Lung (tissue), 11 donors: ENCODE measurements at regions not wholly inside any gene's neighbourhood (a gene's known extent, or its start where the extent isn't known, plus 50 kb on each side); places are given as distances from the start of the nearest gene placed in this dataset.
A peak's percentile ranks its signal among the peaks of the same experiment; 100 is the strongest.

Experiments
- ATAC-seq: fragments of 200-7000 bp; cut with Tn5 transposase; one replicate; pipeline ENCODE4 v1.9.1; 2020; ENCODE audit warnings: moderate number of reproducible peaks; ENCODE audit not compliant: insufficient read depth, low FRiP score
- DNase-seq, 3 donors: peaks; one replicate each; pipeline ENCODE4 v3.0.0-alpha.2; 2013 to 2017
- H3K27ac ChIP-seq, 2 donors: one replicate each; pipeline ENCODE4 v1.5.1; 2013; ENCODE audit warnings: mild to moderate bottlenecking in 2 of 2, moderate library complexity in 2 of 2, control low read depth in 1 of 2, inconsistent platforms in 1 of 2, low read depth in 1 of 2, low read length in 1 of 2
- H3K27me3 ChIP-seq, 3 donors: one replicate each; pipeline ENCODE4 v1.5.1; 2013; ENCODE audit warnings: low read length in 2 of 3; ENCODE audit not compliant: control insufficient read depth in 3 of 3, insufficient read depth in 3 of 3
- H3K36me3 ChIP-seq, 4 donors: one replicate each; pipeline ENCODE4 v1.5.1; 2013; ENCODE audit warnings: low read length in 4 of 4, mild to moderate bottlenecking in 1 of 4, moderate library complexity in 1 of 4; ENCODE audit not compliant: control insufficient read depth in 4 of 4, insufficient read depth in 4 of 4
- H3K4me1 ChIP-seq, 5 donors: one replicate each; pipeline ENCODE4 v1.5.1; 2013; ENCODE audit warnings: low read length in 5 of 5, mild to moderate bottlenecking in 2 of 5, moderate library complexity in 1 of 5; ENCODE audit not compliant: control insufficient read depth in 5 of 5, insufficient read depth in 5 of 5
- H3K4me3 ChIP-seq: one replicate; pipeline ENCODE4 v1.5.1; 2013; ENCODE audit warnings: mild to moderate bottlenecking, control low read depth, moderate library complexity
- H3K9ac ChIP-seq, 2 donors: one replicate each; pipeline ENCODE4 v1.5.1; 2013; ENCODE audit warnings: low read length in 2 of 2, control low read depth in 1 of 2; ENCODE audit not compliant: insufficient read depth in 1 of 2
- H3K9me3 ChIP-seq, 4 donors: one replicate each; pipeline ENCODE4 v1.5.1; 2013; ENCODE audit warnings: low read length in 3 of 4, mild to moderate bottlenecking in 1 of 4, moderate library complexity in 1 of 4; ENCODE audit not compliant: control insufficient read depth in 4 of 4, insufficient read depth in 3 of 4
- WGBS, 2 donors: extraction: QIAGEN DNeasy Blood & Tissue Kit; methylation state at CpG; one replicate each; pipeline ENCODE4 v1.1.7; 2013; 5-methylcytosine and 5-hydroxymethylcytosine counted together
- TF ChIP-seq, protein P1 (sequence below): IDR thresholded peaks from 2 replicates; pipeline ENCODE4 v1.5.1; 2012; ENCODE audit warnings: mild to moderate bottlenecking; ENCODE audit errors: control extremely low read depth, extremely low read depth
- donor health status: control.
- donor health status: control.
- donor health status: Bipolar disorder and iron deficiency.
- donor health status: healthy.
- donor health status: DM: yes; HTN: yes; CAD: no.

DNA sequence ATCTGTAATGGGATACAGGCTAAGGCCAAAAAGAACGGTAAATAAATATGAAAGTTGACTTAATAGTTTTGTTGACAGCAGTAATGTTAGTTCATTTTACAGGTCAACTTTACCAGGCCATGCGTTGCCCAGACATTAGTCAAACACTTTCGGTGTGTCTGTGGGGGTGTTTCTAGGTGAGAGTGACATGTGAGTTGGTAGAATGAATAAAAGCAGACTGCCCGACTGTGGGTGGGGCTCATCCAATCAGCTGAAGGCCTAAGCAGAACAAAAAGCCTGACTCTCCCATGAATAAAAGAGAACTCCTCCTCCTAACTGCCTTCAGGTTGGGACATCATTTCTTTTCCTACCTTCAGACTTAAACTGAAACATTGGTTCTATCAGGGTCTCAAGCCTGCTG, 132.3 kb downstream of the MTPAP start:
- WGBS, 2 donors, result 90 to 91% methylated on average over 4 of the region's 4 CpGs
- no peak for DNase-seq
- TF ChIP-seq, protein P1, sequence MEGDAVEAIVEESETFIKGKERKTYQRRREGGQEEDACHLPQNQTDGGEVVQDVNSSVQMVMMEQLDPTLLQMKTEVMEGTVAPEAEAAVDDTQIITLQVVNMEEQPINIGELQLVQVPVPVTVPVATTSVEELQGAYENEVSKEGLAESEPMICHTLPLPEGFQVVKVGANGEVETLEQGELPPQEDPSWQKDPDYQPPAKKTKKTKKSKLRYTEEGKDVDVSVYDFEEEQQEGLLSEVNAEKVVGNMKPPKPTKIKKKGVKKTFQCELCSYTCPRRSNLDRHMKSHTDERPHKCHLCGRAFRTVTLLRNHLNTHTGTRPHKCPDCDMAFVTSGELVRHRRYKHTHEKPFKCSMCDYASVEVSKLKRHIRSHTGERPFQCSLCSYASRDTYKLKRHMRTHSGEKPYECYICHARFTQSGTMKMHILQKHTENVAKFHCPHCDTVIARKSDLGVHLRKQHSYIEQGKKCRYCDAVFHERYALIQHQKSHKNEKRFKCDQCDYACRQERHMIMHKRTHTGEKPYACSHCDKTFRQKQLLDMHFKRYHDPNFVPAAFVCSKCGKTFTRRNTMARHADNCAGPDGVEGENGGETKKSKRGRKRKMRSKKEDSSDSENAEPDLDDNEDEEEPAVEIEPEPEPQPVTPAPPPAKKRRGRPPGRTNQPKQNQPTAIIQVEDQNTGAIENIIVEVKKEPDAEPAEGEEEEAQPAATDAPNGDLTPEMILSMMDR, result no peak

DNA sequence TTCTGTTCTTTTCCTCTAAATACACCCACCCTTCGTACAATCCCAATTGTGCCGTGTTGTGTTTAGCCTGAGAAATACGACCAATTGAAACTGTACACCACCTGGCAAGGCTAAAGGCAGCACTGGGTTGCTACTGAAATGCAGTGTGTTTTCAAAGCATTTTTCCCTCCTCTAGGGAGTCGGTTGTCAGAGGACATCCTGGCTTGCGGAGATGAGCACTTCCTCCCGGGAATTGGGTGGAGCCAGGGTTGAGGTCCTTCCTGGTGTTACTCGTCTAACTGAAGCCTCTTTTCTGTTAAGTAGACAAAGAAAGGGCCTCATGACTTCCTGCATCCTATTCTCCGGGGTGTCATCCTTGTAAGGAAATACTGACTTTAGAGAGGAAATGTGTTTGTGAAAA, 133.5 kb downstream of the MTPAP start:
- TF ChIP-seq, protein P1, result no peak
- no peaks in the 10 kb centered on the region for H3K27me3 ChIP-seq
- peak; percentile 30 for ATAC-seq
- peak in 2 of 3 donors; percentile 33 to 63 for DNase-seq
- H3K36me3 ChIP-seq, result no peaks in the 10 kb centered on the region
- H3K9me3 ChIP-seq, result no peaks in the 10 kb centered on the region
- no peak overlapping the region for H3K27ac ChIP-seq
- no peak overlapping the region for H3K4me3 ChIP-seq
- WGBS, 2 donors, result 38 to 40% methylated on average over 8 of the region's 8 CpGs
- H3K4me1 ChIP-seq, result peaks cover 0 to 5% (median 5%) of the 10 kb centered on the region in 5 donors
- H3K9ac ChIP-seq, result no peak overlapping the region

More for the DNA sequence above, 132.3 kb downstream of the MTPAP start:
- Histone ChIP-seq H3K36me3 (no peaks in the 10 kb centered on the region), H3K27me3 (no peaks in the 10 kb centered on the region), H3K4me1 (peaks cover 0 to 5% (median 5%) of the 10 kb centered on the region in 5 donors), H3K9me3 (no peaks in the 10 kb centered on the region), H3K4me3 (no peak overlapping the region), H3K9ac (no peak overlapping the region), H3K27ac (no peak overlapping the region)
- ATAC-seq, result no peak

DNA sequence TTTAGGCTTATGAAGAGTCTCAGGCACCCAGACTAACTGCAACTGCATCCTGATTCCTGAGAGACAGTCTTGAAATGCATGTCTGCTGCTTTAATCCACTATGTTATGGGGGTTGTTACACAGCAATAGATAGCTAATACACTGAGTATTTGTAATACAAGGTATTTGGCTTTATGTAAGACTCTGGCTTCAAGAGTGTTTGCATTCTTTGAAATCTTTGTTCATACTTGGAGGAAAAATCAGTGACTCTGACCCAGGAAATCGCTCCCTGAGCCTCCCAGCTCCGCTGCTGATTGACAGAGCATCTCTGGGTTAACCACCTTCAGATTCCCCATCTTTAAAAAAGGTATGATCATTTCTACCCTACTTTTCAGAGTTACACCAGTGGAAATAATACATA, 133.9 kb downstream of the MTPAP start:
- H3K27me3 ChIP-seq, result no peaks in the 10 kb centered on the region
- H3K4me3 ChIP-seq, result no peak overlapping the region
- H3K9me3 ChIP-seq, result no peaks in the 10 kb centered on the region
- no peak overlapping the region for H3K27ac ChIP-seq
- TF ChIP-seq, protein P1, result no peak
- no peak overlapping the region for H3K9ac ChIP-seq
- H3K36me3 ChIP-seq, result no peaks in the 10 kb centered on the region
- WGBS, 2 donors, result 68 to 91% methylated on average over 2 of the region's 2 CpGs
- ATAC-seq, result no peak
- peaks cover 0 to 3% (median 2%) of the 10 kb centered on the region in 5 donors for H3K4me1 ChIP-seq
- no peak for DNase-seq

DNA sequence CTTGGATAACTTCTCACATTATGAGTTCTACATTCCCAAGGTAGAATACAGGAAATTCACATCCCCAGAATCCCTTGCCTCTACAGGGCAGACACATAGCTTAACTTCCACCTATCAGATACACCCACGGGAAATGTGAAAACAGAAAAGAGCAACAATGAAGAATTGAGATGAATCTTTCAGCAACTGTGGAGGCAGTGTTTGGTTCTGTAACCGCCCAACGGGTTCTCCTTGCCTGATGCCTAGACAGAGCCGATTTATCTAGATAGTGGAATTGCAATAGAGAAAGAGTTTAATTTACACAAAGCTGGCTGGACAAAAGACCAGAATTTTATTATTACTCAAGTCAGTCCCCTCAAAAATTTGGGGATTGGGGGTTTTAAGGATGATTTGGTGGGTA, 138.8 kb downstream of the MTPAP start:
- no peaks in the 10 kb centered on the region for H3K9me3 ChIP-seq
- H3K36me3 ChIP-seq, result no peaks in the 10 kb centered on the region
- TF ChIP-seq, protein P1, result no peak
- H3K27ac ChIP-seq, result no peak overlapping the region
- no peaks in the 10 kb centered on the region for H3K27me3 ChIP-seq
- no peak overlapping the region for H3K9ac ChIP-seq
- no peak for ATAC-seq
- no peak overlapping the region for H3K4me3 ChIP-seq
- WGBS, 2 donors, result 95 to 96% methylated on average over 4 of the region's 4 CpGs
- DNase-seq, result no peak
- peaks cover 0 to 11% (median 6%) of the 10 kb centered on the region in 5 donors for H3K4me1 ChIP-seq
